ENCODE measurements at regions not wholly inside any gene's neighbourhood (a gene's known extent, or its start where the extent isn't known, plus 50 kb on each side); places are given as distances from the start of the nearest gene placed in this dataset.

DNA sequence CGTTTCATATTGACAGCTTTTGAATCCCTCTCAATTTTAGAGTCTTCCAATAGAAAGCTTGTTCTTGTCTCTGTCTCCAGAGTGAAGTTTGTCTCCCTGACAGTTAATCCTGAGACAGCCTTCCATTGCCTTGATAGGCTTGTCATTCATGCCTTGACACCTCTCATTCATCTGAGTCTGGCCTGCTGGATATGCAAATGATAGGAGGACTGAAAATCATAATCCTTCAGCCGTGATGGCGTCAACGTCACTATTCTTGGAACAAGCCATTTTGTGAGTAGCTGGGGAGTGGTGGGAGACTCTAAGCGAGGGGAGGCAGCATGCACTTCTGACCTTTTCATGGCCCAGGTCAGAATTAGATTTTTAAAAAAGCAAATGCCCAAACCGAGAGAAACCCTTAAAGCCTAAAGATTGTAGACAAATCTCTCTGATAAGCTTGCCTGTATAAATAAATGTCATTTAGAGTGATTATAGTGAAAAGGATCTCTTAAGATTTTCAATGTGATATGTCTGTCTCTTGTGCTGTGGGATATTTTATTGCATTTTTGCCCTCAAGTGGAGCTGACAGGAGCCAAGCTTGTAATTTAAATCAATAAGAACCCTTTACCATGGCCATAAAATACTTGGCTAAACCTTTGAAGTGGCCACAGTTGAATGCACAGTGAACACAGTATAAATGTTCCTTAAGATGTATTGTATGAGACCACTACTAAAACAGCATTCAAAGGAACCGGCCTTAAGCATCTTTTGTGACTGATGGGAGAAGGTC lies 148.8 kb downstream of the SNX10 start:
- TF ChIP-seq, protein P1, sequence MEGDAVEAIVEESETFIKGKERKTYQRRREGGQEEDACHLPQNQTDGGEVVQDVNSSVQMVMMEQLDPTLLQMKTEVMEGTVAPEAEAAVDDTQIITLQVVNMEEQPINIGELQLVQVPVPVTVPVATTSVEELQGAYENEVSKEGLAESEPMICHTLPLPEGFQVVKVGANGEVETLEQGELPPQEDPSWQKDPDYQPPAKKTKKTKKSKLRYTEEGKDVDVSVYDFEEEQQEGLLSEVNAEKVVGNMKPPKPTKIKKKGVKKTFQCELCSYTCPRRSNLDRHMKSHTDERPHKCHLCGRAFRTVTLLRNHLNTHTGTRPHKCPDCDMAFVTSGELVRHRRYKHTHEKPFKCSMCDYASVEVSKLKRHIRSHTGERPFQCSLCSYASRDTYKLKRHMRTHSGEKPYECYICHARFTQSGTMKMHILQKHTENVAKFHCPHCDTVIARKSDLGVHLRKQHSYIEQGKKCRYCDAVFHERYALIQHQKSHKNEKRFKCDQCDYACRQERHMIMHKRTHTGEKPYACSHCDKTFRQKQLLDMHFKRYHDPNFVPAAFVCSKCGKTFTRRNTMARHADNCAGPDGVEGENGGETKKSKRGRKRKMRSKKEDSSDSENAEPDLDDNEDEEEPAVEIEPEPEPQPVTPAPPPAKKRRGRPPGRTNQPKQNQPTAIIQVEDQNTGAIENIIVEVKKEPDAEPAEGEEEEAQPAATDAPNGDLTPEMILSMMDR (IDR thresholded peaks at IDR 0.05; ENCODE audit: poor library complexity): no peak
- TF ChIP-seq EZH2 (IDR thresholded peaks at IDR 0.05; ENCODE audit: borderline replicate concordance) (no peak), EZH2phosphoT487 (IDR thresholded peaks at IDR 0.05; ENCODE audit: low read depth, severe bottlenecking, unreplicated experiment) (no peak)

Measured in hepatocyte (in vitro differentiated cells).